ENCODE measurements at regions not wholly inside any gene's neighbourhood (a gene's known extent, or its start where the extent isn't known, plus 50 kb on each side); places are given as distances from the start of the nearest gene placed in this dataset.

DNA sequence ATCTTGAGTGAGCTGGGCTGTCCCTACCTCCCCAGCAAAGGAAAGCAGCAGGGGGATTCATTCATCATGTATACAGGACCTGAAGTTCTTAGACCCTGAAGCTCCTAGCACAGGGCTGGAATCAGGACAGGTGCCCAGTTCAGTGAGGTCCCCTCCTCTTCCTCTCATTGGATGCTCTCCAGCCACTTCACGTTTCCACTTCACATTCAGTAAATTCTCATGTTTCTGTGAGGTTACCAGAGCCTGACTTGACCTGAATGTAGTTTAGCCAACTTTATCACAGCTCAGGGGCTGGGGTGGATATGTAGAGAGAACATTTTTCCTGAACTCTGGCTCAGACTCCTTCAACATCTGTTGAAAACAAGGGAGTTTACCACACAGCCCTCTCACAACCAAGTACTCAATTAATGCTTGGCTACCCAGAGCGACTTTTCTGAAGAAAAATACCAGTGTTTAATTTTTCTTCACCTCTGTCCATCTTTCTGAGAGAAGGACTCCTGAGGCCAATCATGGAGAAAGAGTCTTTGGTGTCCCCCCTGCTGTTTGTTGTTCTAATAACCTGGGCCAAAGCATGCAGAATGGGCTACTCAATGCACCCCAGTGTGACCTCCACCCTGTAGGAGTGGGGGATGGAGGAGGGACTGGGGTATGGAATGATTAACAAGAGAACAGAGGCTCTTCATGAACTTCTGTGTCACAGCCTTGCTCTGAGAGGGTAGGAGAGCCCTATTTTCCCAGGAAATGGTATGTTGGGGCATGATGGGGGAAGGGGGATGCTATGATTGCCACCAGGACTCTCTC is 108.3 kb upstream of the FGGY start:
- Histone ChIP-seq H3K56ac (replicated peaks; ENCODE audit: insufficient read length, low read depth, low read length) (no peak overlapping the region), H3K4me1 (replicated peaks in 1 of 4; ENCODE audit: control insufficient read depth in 3 of 4, insufficient read depth in 4 of 4, low read length in 3 of 4) (no peaks in the 10 kb centered on the region), H3K4me2 (ENCODE audit: insufficient read depth in 1 of 2, low read depth in 2 of 2, low read length in 2 of 2) (no peak overlapping the region), H3K36me3 (ENCODE audit: control insufficient read depth in 2 of 4, insufficient read depth in 4 of 4, low read length in 3 of 4) (no peaks in the 10 kb centered on the region), H2AFZ (ENCODE audit: low read length) (no peak overlapping the region), H3K79me1 (ENCODE audit: low read depth, low read length) (no peaks in the 10 kb centered on the region; the same call in 1 of the 2 replicates), H2BK20ac (ENCODE audit: low read length) (no peak overlapping the region), H3K18ac (ENCODE audit: extremely low read depth, low read length) (no peak overlapping the region), H3K23me2 (ENCODE audit: low read depth, low read length) (no peaks in the 10 kb centered on the region; the same call in 1 of the 2 replicates), H3K27ac (ENCODE audit: low read depth, low read length) (no peak overlapping the region), H4K20me1 (replicated peaks in 1 of 2; ENCODE audit: control insufficient read depth in 1 of 2, insufficient read depth in 2 of 2, low read length in 2 of 2) (no peaks in the 10 kb centered on the region), H3K27me3 (replicated peaks in 1 of 4; ENCODE audit: control insufficient read depth in 3 of 4, extremely low read depth in 1 of 4, insufficient read depth in 3 of 4, low read length in 3 of 4) (no peaks in the 10 kb centered on the region), H3K9me3 (ENCODE audit: insufficient read depth in 2 of 2, low read depth in 1 of 2, low read length in 1 of 2) (peaks cover 0 to 2% of the 10 kb centered on the region in 2 experiments; a peak in 2 of 4 replicates), H2AK5ac (ENCODE audit: low read depth, low read length) (no peak overlapping the region), H2BK120ac (replicated peaks; ENCODE audit: low read depth, low read length) (no peak overlapping the region), H3K79me2 (ENCODE audit: control insufficient read depth in 1 of 2, insufficient read depth in 2 of 2, low read length in 2 of 2) (no peaks in the 10 kb centered on the region), H2BK12ac (ENCODE audit: low read depth, low read length) (no peak overlapping the region), H4K8ac (ENCODE audit: extremely low read depth, insufficient read depth, low read length) (no peak overlapping the region), H3K4me3 (ENCODE audit: extremely low read depth in 1 of 4, insufficient read depth in 2 of 4, low read depth in 3 of 4, low read length in 4 of 4) (no peak overlapping the region), H3K14ac (ENCODE audit: insufficient read length) (no peak overlapping the region), H2BK5ac (ENCODE audit: low read depth, low read length) (no peak overlapping the region), H3K9ac (replicated peaks in 1 of 4; ENCODE audit: extremely low read depth in 1 of 4, low read depth in 3 of 4, low read length in 3 of 4) (no peak overlapping the region), H4K5ac (ENCODE audit: insufficient read length, low read depth, low read length) (no peak overlapping the region), H3K23ac (ENCODE audit: insufficient read length) (no peak overlapping the region), H3K4ac (replicated peaks; ENCODE audit: insufficient read length, low read depth, low read length) (no peak overlapping the region), H4K91ac (replicated peaks; ENCODE audit: insufficient read length, low read length) (no peak overlapping the region), H2BK15ac (ENCODE audit: low read length) (no peak overlapping the region)
- FAIRE-seq (no peak), DNase-seq (ENCODE audit: low read depth in 1 of 2, low spot score in 2 of 2) (no peak)
- ChIA-PET POLR2A (ENCODE audit: partially characterized antibody) (no interaction called here), CTCF (ENCODE audit: partially characterized antibody) (no interaction called here)
- 94% methylated on average over 2 of the region's 2 CpGs; no CpG with 5 or more reads in 1 of the 2 experiments for WGBS, 2 experiments (ENCODE audit: extremely low coverage in 1 of 2, insufficient coverage in 1 of 2, insufficient read length in 1 of 2, insufficient replicate concordance in 2 of 2, low coverage in 1 of 2, low lambda C conversion rate in 2 of 2, missing lambda C conversion rate in 1 of 2)
- no peak for TF ChIP-seq TCF12 (IDR thresholded peaks at IDR 0.05; ENCODE audit: low read depth, low read length)
- TF ChIP-seq CBX5 (IDR thresholded peaks at IDR 0.05; ENCODE audit: low read depth, low read length): no peak
- TF ChIP-seq SP2 (IDR thresholded peaks at IDR 0.05; ENCODE audit: low read length): no peak
- TF ChIP-seq CHD1 (IDR thresholded peaks at IDR 0.05; ENCODE audit: low read depth, low read length): no peak
- no peak for TF ChIP-seq SIN3A (conservative IDR thresholded peaks at IDR 0.05 in 1 of 2, IDR thresholded peaks at IDR 0.05 in 1 of 2; ENCODE audit: low read depth in 1 of 2, low read length in 2 of 2)
- no peak for TF ChIP-seq POU5F1 (IDR thresholded peaks at IDR 0.05; ENCODE audit: low read depth, low read length)
- no peak for TF ChIP-seq TAF1 (IDR thresholded peaks at IDR 0.05; ENCODE audit: low read depth, low read length)
- TF ChIP-seq SUZ12 (IDR thresholded peaks at IDR 0.05; ENCODE audit: low read length): no peak
- TF ChIP-seq KDM5A (IDR thresholded peaks at IDR 0.05; ENCODE audit: low read length): no peak
- no peak for TF ChIP-seq POLR2AphosphoS5 (IDR thresholded peaks at IDR 0.05; ENCODE audit: low read depth, low read length)

Measured in H1 (cell line).